ENCODE measurements at regions not wholly inside any gene's neighbourhood (a gene's known extent, or its start where the extent isn't known, plus 50 kb on each side); places are given as distances from the start of the nearest gene placed in this dataset.

DNA sequence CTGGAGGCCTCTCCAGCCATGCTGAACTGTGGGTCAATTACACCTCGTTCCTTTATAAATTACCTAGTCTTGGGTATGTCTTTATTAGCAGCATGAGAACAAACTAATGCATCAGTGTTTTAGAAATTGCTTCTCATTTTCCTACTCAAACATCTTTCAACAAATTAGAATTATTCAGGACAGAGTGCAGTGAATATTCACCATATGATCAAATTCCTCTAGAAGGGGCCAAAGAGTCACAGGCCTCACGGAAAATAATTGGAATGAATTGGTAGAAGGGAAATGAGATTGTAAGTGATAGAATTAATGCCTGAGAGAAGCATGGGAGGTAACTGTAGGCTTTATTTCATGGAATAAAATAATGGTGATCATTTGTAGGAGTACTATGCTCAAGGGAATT, 50.5 kb upstream of the CDH11 start:
- TF ChIP-seq, protein P1, sequence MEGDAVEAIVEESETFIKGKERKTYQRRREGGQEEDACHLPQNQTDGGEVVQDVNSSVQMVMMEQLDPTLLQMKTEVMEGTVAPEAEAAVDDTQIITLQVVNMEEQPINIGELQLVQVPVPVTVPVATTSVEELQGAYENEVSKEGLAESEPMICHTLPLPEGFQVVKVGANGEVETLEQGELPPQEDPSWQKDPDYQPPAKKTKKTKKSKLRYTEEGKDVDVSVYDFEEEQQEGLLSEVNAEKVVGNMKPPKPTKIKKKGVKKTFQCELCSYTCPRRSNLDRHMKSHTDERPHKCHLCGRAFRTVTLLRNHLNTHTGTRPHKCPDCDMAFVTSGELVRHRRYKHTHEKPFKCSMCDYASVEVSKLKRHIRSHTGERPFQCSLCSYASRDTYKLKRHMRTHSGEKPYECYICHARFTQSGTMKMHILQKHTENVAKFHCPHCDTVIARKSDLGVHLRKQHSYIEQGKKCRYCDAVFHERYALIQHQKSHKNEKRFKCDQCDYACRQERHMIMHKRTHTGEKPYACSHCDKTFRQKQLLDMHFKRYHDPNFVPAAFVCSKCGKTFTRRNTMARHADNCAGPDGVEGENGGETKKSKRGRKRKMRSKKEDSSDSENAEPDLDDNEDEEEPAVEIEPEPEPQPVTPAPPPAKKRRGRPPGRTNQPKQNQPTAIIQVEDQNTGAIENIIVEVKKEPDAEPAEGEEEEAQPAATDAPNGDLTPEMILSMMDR (conservative IDR thresholded peaks at IDR 0.05; ENCODE audit: low read depth, low read length), result no peak
- no peak for TF ChIP-seq POLR2A (IDR thresholded peaks at IDR 0.05; ENCODE audit: low read depth, low read length)
- TF ChIP-seq, protein P2, sequence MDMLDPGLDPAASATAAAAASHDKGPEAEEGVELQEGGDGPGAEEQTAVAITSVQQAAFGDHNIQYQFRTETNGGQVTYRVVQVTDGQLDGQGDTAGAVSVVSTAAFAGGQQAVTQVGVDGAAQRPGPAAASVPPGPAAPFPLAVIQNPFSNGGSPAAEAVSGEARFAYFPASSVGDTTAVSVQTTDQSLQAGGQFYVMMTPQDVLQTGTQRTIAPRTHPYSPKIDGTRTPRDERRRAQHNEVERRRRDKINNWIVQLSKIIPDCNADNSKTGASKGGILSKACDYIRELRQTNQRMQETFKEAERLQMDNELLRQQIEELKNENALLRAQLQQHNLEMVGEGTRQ (IDR thresholded peaks at IDR 0.05; ENCODE audit: low read depth, low read length), result no peak
- TF ChIP-seq, protein P3, sequence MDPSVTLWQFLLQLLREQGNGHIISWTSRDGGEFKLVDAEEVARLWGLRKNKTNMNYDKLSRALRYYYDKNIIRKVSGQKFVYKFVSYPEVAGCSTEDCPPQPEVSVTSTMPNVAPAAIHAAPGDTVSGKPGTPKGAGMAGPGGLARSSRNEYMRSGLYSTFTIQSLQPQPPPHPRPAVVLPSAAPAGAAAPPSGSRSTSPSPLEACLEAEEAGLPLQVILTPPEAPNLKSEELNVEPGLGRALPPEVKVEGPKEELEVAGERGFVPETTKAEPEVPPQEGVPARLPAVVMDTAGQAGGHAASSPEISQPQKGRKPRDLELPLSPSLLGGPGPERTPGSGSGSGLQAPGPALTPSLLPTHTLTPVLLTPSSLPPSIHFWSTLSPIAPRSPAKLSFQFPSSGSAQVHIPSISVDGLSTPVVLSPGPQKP (IDR thresholded peaks at IDR 0.05; ENCODE audit: borderline replicate concordance, low read depth, low read length), result no peak
- TF ChIP-seq NFE2L2 (IDR thresholded peaks at IDR 0.05; ENCODE audit: low read depth, low read length), result no peak
- no peak for TF ChIP-seq FOS (IDR thresholded peaks at IDR 0.05; ENCODE audit: low read depth, low read length)
- TF ChIP-seq BHLHE40 (IDR thresholded peaks at IDR 0.05; ENCODE audit: low read depth, low read length), result no peak
- TF ChIP-seq RFX5 (IDR thresholded peaks at IDR 0.05; ENCODE audit: low read depth, low read length), result no peak
